Brain microvascular endothelial cell (primary cell): ENCODE measurements at regions not wholly inside any gene's neighbourhood (a gene's known extent, or its start where the extent isn't known, plus 50 kb on each side); places are given as distances from the start of the nearest gene placed in this dataset.

Experiments used
- DNase-seq: peaks from one replicate; pipeline ENCODE4 v3.0.0-alpha.2; 2020
- H3K27ac ChIP-seq: fragments of 250-450 bp; sonication (Bioruptor Pico); 2 replicates; pipeline ENCODE4 v1.5.1; 2020; ENCODE audit warnings: mild to moderate bottlenecking, moderate library complexity
- H3K27me3 ChIP-seq: fragments of 250-450 bp; sonication (Bioruptor Pico); replicated peaks from 2 replicates; pipeline ENCODE4 v1.5.1; 2020; ENCODE audit warnings: mild to moderate bottlenecking
- H3K36me3 ChIP-seq: fragments of 250-450 bp; sonication (Bioruptor Pico); replicated peaks from 2 replicates; pipeline ENCODE4 v1.5.1; 2020; ENCODE audit warnings: mild to moderate bottlenecking
- H3K4me3 ChIP-seq: 2 replicates; pipeline ENCODE4 v1.5.1; 2011; ENCODE audit warnings: low read depth, mild to moderate bottlenecking, control low read depth, low read length, moderate library complexity
- CTCF ChIP-seq: IDR thresholded peaks from 2 replicates; pipeline ENCODE4 v1.5.1; 2011; ENCODE audit warnings: low read depth, mild to moderate bottlenecking, moderate library complexity, low read length, control low read depth, inconsistent platforms; ENCODE audit errors: missing control alignments
- in situ Hi-C: cut with HindIII; loops from 2 replicates; pipeline ENCODE4 v1.10.0; 2017; ENCODE audit warnings: low sequenced_read_pairs, low pct_ligation_motif_present

DNA sequence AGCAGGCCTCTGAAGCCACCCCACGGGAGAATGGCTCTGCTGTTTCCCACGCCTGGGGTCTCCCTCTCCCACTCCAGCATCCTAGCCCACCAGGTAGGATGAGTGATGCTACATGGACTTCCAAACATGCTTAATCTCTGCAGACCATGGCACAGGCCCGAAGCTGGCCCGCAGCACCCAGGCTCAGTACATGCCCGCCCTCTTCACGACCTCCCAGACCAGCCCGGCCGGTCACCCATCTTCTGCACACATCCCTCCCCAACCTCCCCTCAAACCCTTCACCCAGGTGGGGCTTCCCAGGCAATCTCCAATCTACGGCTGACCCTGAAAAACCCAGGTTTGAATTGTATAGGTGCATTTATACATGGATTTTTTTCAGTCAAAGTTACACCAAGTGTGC is 264.0 kb downstream of the TJP1 start:
- Histone ChIP-seq H3K27me3 (no peaks in the 10 kb centered on the region), H3K27ac (no peak overlapping the region), H3K36me3 (no peaks in the 10 kb centered on the region), H3K4me3 (no peak overlapping the region)
- in situ Hi-C loops, result no loop called here
- DNase-seq, result no peak
- TF ChIP-seq CTCF, result no peak

DNA sequence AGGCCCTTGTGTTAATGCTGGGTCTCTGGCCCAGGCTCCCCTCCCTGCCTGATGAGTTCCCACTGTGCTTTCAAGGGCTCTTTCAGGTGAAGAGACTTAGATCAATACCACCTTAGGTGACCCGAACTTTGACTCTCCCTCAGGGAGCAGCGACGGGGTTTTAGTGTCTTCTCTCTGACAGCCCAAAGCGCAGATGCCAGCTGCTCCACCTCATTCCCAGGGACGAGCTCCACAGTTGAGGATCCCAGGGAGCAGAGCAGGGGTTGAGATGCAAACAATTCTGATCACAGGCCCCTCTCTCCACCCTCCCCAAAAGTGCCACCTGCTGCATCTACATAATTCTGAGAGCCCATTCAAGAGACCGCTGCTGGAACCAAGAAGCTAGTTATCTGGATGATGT is 265.1 kb downstream of the TJP1 start:
- no peak for DNase-seq
- Histone ChIP-seq H3K27me3 (no peaks in the 10 kb centered on the region), H3K4me3 (no peak overlapping the region), H3K36me3 (no peaks in the 10 kb centered on the region), H3K27ac (no peak overlapping the region)
- in situ Hi-C loops, result no loop called here
- no peak for TF ChIP-seq CTCF

- no peak for TF ChIP-seq CTCF
- no peak overlapping the region for H3K27ac ChIP-seq
- no peak for DNase-seq
- no peak overlapping the region for H3K4me3 ChIP-seq
- H3K27me3 ChIP-seq, result no peaks in the 10 kb centered on the region
- in situ Hi-C loops, result no loop called here
- H3K36me3 ChIP-seq, result no peaks in the 10 kb centered on the region
Measured at GRCh38 chr15:29556380-29556779, 265.9 kb downstream of the TJP1 start.

DNA sequence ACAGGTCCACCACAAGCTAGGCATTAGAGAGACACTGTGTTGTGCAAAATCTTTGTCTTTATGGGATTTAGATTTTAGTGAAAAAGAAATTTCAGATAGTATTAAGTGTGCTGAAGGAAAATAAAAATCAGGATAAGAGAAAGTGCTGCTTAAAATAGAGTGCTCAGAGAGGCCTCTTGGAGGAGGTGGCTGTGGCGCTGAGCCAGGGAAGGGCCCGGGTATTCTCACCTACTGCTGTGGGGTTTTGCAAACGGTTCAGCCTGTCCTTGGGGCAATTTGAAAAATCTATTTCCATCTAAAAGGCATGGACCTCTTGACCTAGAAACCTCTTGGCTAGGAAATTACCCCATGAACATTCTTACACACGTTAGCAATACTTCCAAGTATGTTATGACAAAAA is 267.7 kb downstream of the TJP1 start:
- DNase-seq, result no peak
- no peak for TF ChIP-seq CTCF
- Histone ChIP-seq H3K36me3 (no peaks in the 10 kb centered on the region), H3K27ac (no peak overlapping the region), H3K27me3 (no peaks in the 10 kb centered on the region), H3K4me3 (no peak overlapping the region)
- in situ Hi-C loops, result no loop called here

- no peak for TF ChIP-seq CTCF
- no peak for DNase-seq
- H3K27me3 ChIP-seq, result no peaks in the 10 kb centered on the region
- H3K27ac ChIP-seq, result no peak overlapping the region
- in situ Hi-C loops, result no loop called here
- no peaks in the 10 kb centered on the region for H3K36me3 ChIP-seq
- no peak overlapping the region for H3K4me3 ChIP-seq
Measured at GRCh38 chr15:29550834-29551465, 271.3 kb downstream of the TJP1 start.

GRCh38 chr15:29548006-29548405 is 274.3 kb downstream of the TJP1 start:
- H3K36me3 ChIP-seq, result no peaks in the 10 kb centered on the region
- no peak for TF ChIP-seq CTCF
- no peak for DNase-seq
- no peak overlapping the region for H3K27ac ChIP-seq
- in situ Hi-C loops, result no loop called here
- no peaks in the 10 kb centered on the region for H3K27me3 ChIP-seq
- no peak overlapping the region for H3K4me3 ChIP-seq
